ENCODE measurements at regions not wholly inside any gene's neighbourhood (a gene's known extent, or its start where the extent isn't known, plus 50 kb on each side); places are given as distances from the start of the nearest gene placed in this dataset.
"Not testable (repeated sequence)": the region's sequence is repeated elsewhere in the genome, so short reads cannot be mapped to it uniquely, and the experiment has no call there.

- DNase-seq (ENCODE audit: low read depth in 2 of 2) = no peak
These were observed 120.6 kb upstream of the JADE1 start for GRCh38 chr4:128688846-128689437.

- no peak for DNase-seq (ENCODE audit: low read depth in 2 of 2)
These were observed 121.3 kb upstream of the JADE1 start for GRCh38 chr4:128688033-128688721.

GRCh38 chr4:128686810-128687209, 122.7 kb upstream of the JADE1 start:
- no peak for DNase-seq (ENCODE audit: low read depth in 2 of 2)

- no peak for DNase-seq (ENCODE audit: low read depth in 2 of 2)
These were observed 123.5 kb upstream of the JADE1 start for GRCh38 chr4:128686032-128686465.

GRCh38 chr4:128684016-128684415, 125.5 kb upstream of the JADE1 start:
- DNase-seq (ENCODE audit: low read depth in 2 of 2) = no peak

GRCh38 chr4:128682942-128683666, 126.4 kb upstream of the JADE1 start:
- DNase-seq (ENCODE audit: low read depth in 2 of 2) = no peak

GRCh38 chr4:128676095-128676494, 133.4 kb upstream of the JADE1 start:
- no peak for DNase-seq (ENCODE audit: low read depth in 2 of 2)

GRCh38 chr4:128675083-128675482, 134.4 kb upstream of the JADE1 start:
- no peak for DNase-seq (ENCODE audit: low read depth in 2 of 2)

GRCh38 chr4:128673159-128673558, 136.3 kb upstream of the JADE1 start:
- DNase-seq (ENCODE audit: low read depth in 2 of 2) = not testable (repeated sequence)

- DNase-seq (ENCODE audit: low read depth in 2 of 2) = not testable (repeated sequence)
These were observed 136.9 kb upstream of the JADE1 start for GRCh38 chr4:128672596-128672995.

- DNase-seq (ENCODE audit: low read depth in 2 of 2) = no peak
These were observed 139.0 kb upstream of the JADE1 start for GRCh38 chr4:128670513-128670912.

GRCh38 chr4:128668566-128668965, 140.9 kb upstream of the JADE1 start:
- no peak for DNase-seq (ENCODE audit: low read depth in 2 of 2)

GRCh38 chr4:128665514-128665913, 144.0 kb upstream of the JADE1 start:
- DNase-seq (ENCODE audit: low read depth in 2 of 2) = no peak

GRCh38 chr4:128663325-128663724, 146.2 kb upstream of the JADE1 start:
- no peak for DNase-seq (ENCODE audit: low read depth in 2 of 2)

- no peak for DNase-seq (ENCODE audit: low read depth in 2 of 2)
These were observed 148.0 kb upstream of the JADE1 start for GRCh38 chr4:128661479-128661878.

- no peak for DNase-seq (ENCODE audit: low read depth in 2 of 2)
These were observed 148.9 kb upstream of the JADE1 start for GRCh38 chr4:128660361-128661215.

- DNase-seq (ENCODE audit: low read depth in 2 of 2) = no peak
These were observed 151.3 kb upstream of the JADE1 start for GRCh38 chr4:128658214-128658631.

GRCh38 chr4:128657638-128658037, 151.9 kb upstream of the JADE1 start:
- no peak for DNase-seq (ENCODE audit: low read depth in 2 of 2)

- no peak for DNase-seq (ENCODE audit: low read depth in 2 of 2)
These were observed 155.0 kb upstream of the JADE1 start for GRCh38 chr4:128654465-128654864.

GRCh38 chr4:128653527-128654444, 155.7 kb upstream of the JADE1 start:
- no peak for DNase-seq (ENCODE audit: low read depth in 2 of 2)

Measured in stimulated activated CD4-positive, alpha-beta T cell treated with anti-CD3 and anti-CD28 coated beads, Interleukin-4, amount 100 ng/mL, for 48 hours (primary cell).